ENCODE measurements at regions not wholly inside any gene's neighbourhood (a gene's known extent, or its start where the extent isn't known, plus 50 kb on each side); places are given as distances from the start of the nearest gene placed in this dataset.

DNA sequence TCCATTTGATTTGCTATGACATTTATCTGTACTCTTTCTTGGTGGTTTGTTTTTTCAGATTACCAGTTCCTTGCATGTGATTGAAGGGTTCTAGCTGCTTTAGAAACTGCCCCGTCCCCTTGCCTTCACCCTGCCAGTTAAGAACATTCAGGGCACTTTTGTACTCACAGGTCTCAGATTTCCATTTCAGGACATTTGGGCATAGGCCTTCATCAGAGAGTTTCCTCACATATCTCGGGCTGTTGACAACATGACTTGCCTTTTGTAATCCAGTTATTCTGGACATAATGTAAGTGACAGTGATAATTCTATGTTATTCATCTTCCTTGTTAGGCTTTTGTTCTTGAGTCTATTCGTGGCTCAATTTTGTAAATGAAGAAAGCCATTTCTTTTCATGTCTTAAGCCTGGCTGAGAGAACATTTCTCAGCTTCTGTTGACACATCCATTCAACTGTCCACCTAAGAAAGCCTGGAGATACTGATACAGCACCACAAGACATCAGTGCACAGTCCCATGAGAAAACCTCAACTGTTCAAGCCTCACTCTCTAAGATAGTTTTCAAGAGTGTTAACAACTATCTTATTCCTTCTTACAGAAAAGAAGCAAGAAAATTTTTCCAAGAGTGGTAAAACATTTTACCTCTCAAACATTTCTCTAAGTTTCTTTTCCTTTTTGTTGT lies 209.3 kb upstream of the SGK1 start:
- TF ChIP-seq, protein P1, sequence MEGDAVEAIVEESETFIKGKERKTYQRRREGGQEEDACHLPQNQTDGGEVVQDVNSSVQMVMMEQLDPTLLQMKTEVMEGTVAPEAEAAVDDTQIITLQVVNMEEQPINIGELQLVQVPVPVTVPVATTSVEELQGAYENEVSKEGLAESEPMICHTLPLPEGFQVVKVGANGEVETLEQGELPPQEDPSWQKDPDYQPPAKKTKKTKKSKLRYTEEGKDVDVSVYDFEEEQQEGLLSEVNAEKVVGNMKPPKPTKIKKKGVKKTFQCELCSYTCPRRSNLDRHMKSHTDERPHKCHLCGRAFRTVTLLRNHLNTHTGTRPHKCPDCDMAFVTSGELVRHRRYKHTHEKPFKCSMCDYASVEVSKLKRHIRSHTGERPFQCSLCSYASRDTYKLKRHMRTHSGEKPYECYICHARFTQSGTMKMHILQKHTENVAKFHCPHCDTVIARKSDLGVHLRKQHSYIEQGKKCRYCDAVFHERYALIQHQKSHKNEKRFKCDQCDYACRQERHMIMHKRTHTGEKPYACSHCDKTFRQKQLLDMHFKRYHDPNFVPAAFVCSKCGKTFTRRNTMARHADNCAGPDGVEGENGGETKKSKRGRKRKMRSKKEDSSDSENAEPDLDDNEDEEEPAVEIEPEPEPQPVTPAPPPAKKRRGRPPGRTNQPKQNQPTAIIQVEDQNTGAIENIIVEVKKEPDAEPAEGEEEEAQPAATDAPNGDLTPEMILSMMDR (IDR thresholded peaks at IDR 0.05; ENCODE audit: low read depth, low read length, missing control alignments) = no peak
- H3K4me3 ChIP-seq (replicated peaks; ENCODE audit: low read depth, low read length) = no peak overlapping the region
- DNase-seq (ENCODE audit: extremely low read depth, low read depth) = no peak

- TF ChIP-seq, protein P1 (IDR thresholded peaks at IDR 0.05; ENCODE audit: low read depth, low read length, missing control alignments) = no peak
- H3K4me3 ChIP-seq (replicated peaks; ENCODE audit: low read depth, low read length) = no peak overlapping the region
- no peak for DNase-seq (ENCODE audit: extremely low read depth, low read depth)
Observed at GRCh38 chr6:134525190-134525868, 207.4 kb upstream of the SGK1 start.

GRCh38 chr6:134523903-134524650 lies 206.2 kb upstream of the SGK1 start:
- no peak for DNase-seq (ENCODE audit: extremely low read depth, low read depth)
- no peak overlapping the region for H3K4me3 ChIP-seq (replicated peaks; ENCODE audit: low read depth, low read length)
- TF ChIP-seq, protein P1 (IDR thresholded peaks at IDR 0.05; ENCODE audit: low read depth, low read length, missing control alignments) = no peak

DNA sequence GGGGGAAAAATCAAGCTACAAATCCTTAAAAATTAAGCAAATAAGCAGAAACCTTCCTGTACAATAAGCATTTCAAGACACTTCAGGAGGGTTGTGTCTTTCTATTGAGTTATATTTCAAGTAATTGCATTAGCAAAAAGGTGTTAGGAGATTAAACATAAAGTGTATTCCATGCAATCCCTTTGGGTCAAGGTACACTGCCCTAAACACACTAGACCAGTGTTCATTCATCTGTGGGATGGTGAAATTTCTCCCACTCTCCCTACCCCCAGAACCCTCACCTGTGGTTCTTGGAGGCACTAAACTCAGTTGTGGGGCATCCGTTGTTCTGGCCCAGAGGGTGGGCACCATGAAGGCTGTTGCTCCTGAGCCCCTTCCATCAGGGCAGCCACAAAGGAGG lies 205.1 kb upstream of the SGK1 start:
- no peak overlapping the region for H3K4me3 ChIP-seq (replicated peaks; ENCODE audit: low read depth, low read length)
- no peak for DNase-seq (ENCODE audit: extremely low read depth, low read depth)
- TF ChIP-seq, protein P1 (IDR thresholded peaks at IDR 0.05; ENCODE audit: low read depth, low read length, missing control alignments) = no peak

DNA sequence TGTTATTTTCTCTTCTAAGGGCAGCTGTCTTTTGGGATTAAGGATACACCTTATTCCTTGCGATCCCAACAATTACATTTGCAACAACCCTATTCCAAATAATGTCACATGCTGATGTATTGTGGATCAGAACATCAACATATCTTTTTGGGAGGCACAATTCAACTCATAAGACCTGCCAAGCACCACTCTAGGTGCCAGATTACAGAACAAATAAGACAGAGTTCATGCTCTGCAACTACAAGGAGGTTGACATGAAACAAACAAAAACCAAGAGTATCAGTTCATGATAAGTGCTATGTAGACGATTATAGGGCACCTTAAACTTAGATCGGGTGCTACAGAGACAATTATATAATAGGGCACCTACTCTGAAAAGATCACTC lies 203.2 kb upstream of the SGK1 start:
- no peak for DNase-seq (ENCODE audit: extremely low read depth, low read depth)
- H3K4me3 ChIP-seq (replicated peaks; ENCODE audit: low read depth, low read length) = no peak overlapping the region
- TF ChIP-seq, protein P1 (IDR thresholded peaks at IDR 0.05; ENCODE audit: low read depth, low read length, missing control alignments) = no peak

DNA sequence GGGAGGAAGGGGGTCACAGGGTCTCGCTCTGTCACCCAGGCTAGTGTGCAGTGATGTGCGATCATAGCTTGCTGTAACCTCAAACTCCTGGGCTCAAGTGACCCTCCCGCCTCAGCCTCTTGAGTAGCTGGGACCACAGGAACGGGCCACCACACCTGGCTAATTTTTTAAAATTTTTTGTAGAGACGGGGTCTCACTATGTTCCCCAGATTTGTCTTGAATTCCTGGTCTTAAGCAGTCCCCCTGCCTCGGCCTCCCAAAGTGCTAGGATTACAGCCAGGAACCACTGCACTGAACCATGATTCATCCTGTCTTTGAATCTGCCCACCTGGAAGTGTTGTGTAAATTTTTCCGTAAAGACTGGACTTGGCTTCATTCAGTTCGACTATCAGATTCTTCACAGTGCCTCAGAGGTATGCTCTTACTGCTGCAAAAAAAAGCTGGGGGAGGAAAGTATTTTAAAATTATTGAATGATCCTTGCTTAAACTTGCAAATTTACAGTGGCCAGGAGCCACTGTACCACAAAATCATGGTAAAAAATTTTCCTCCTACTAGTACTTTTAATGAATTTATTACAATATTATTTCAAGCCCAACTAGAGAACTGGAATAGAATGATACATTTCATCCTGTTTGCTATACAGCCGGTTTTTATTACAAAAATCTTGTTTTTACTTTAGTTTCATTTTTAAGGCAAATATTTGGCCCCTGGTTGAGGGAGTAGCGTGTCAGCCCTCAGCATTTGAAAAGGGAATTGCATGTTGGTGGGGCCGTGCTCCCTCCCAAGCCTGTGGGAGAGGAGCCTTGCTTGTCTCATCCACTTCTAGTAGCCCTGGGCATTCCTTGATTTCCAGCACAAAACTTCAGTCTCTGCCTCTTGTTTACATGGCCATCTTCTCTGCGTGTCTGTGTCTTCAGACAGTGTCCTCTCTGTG lies 202.5 kb upstream of the SGK1 start:
- DNase-seq (ENCODE audit: extremely low read depth, low read depth) = no peak
- no peak overlapping the region for H3K4me3 ChIP-seq (replicated peaks; ENCODE audit: low read depth, low read length)
- TF ChIP-seq, protein P1 (IDR thresholded peaks at IDR 0.05; ENCODE audit: low read depth, low read length, missing control alignments) = no peak

Measured in HFF-Myc (cell line).